Stimulated activated naive CD8-positive, alpha-beta T cell treated with anti-CD3 and anti-CD28 coated beads, Interleukin-15, amount 100 ng/mL, for 72 hours (primary cell): ENCODE measurements at regions not wholly inside any gene's neighbourhood (a gene's known extent, or its start where the extent isn't known, plus 50 kb on each side); places are given as distances from the start of the nearest gene placed in this dataset.

ENCODE experiments used
- ATAC-seq: fragments of 150-1000 bp; cut with Tn5 transposase; 2 replicates; pipeline ENCODE4 v1.10.0; 2021; ENCODE audit warnings: mild to moderate bottlenecking, moderate library complexity
- DNase-seq, 2 donors: peaks; one replicate each; pipeline ENCODE4 v3.0.0; 2021 to 2022
- H3K27ac Mint-ChIP-seq, 2 donors: one replicate each; pipeline ENCODE4 v1.8.0; 2022; ENCODE audit warnings: mild to moderate bottlenecking in 2 of 2, mixed read lengths in 2 of 2, moderate library complexity in 2 of 2
- H3K27me3 Mint-ChIP-seq: one replicate; pipeline ENCODE4 v1.8.0; 2022; ENCODE audit warnings: mixed read lengths
- H3K4me1 Mint-ChIP-seq: one replicate; pipeline ENCODE4 v1.8.0; 2022; ENCODE audit warnings: mild to moderate bottlenecking, mixed read lengths
- H3K4me3 Mint-ChIP-seq, 2 donors: one replicate each; pipeline ENCODE4 v1.8.0; 2022; ENCODE audit warnings: mild to moderate bottlenecking in 2 of 2, mixed read lengths in 2 of 2, moderate library complexity in 1 of 2
- H3K9me3 Mint-ChIP-seq, 2 donors: one replicate each; pipeline ENCODE4 v1.8.0; 2022; ENCODE audit warnings: mixed read lengths in 2 of 2

DNA sequence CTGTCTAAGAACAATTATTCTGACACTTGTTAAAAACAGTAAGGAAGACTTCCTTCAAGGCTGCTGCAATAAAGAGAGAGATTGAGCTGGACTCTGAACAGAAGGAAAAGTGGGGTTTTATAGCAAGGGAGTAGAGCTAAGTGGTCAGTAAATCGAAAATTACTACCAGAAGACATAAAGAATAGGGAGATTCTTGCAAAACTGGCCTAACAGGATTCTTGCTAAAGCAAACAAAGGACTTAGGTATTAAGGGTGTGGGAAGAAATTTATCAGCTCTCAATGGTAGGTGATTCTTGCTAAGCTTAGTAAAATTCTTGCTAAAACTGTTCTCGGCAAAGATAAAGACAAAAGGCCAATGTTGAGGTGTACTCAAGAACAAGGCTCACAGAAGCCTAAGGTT, 300.5 kb downstream of the SLCO4C1 start:
- no peak for DNase-seq
- Mint-ChIP-seq H3K4me1 (no peaks in the 10 kb centered on the region), H3K4me3 (no peak overlapping the region), H3K27ac (no peak overlapping the region), H3K9me3 (no peaks in the 10 kb centered on the region), H3K27me3 (no peaks in the 10 kb centered on the region)
- no peak for ATAC-seq

- no peaks in the 10 kb centered on the region for H3K9me3 Mint-ChIP-seq
- DNase-seq (no peak), ATAC-seq (no peak)
- no peak overlapping the region for H3K27ac Mint-ChIP-seq
- H3K27me3 Mint-ChIP-seq, result no peaks in the 10 kb centered on the region
- no peaks in the 10 kb centered on the region for H3K4me1 Mint-ChIP-seq
- H3K4me3 Mint-ChIP-seq, result no peak overlapping the region
Measured at GRCh38 chr5:101991486-101991885, 304.6 kb downstream of the SLCO4C1 start.

DNA sequence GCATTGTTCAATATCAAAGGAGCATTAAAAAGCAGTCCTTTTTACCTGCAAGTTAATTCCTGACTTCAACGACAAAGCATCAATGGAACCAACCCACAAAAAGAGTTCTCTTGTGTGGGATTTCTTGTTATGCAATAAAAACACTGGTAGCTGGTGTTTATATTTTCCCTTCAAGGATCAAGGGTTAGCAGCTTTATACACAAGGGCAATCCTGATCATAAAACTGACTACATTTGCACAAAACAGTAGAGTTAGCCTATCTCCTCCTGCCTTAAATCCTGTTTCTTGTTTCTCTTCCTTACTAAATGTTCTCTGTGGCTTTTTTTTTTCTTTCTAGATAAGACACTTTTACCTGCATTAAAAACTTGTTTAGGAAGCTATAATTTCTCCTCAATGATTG, 306.4 kb downstream of the SLCO4C1 start:
- no peak overlapping the region for H3K27ac Mint-ChIP-seq
- H3K27me3 Mint-ChIP-seq, result no peaks in the 10 kb centered on the region
- no peaks in the 10 kb centered on the region for H3K4me1 Mint-ChIP-seq
- ATAC-seq (no peak), DNase-seq (no peak)
- no peaks in the 10 kb centered on the region for H3K9me3 Mint-ChIP-seq
- H3K4me3 Mint-ChIP-seq, result no peak overlapping the region

GRCh38 chr5:101977729-101978345, 318.2 kb downstream of the SLCO4C1 start:
- no peak overlapping the region for H3K4me3 Mint-ChIP-seq

DNA sequence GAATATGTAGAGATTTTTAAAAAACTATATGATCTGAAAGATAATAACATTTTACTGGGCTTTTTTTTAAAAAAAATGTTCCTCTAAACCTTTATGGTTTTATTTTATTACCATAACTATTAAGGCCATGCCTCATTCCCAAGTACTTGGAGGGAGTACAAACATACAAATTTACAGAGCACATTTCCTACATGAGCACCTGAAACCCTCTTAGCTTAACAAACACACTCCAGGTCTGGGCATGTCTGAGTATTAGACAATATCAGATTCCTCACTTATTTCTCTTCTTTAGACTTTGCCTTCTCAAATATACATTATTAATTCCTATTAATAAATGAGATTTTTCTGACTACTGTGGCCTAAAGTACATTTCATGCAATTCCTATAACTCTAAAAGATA, 319.2 kb downstream of the SLCO4C1 start:
- ATAC-seq (no peak), DNase-seq (no peak)
- Mint-ChIP-seq H3K4me3 (no peak overlapping the region), H3K9me3 (no peaks in the 10 kb centered on the region), H3K27ac (no peak overlapping the region), H3K27me3 (no peaks in the 10 kb centered on the region), H3K4me1 (no peaks in the 10 kb centered on the region)

More at GRCh38 chr5:101977729-101978345, 318.2 kb downstream of the SLCO4C1 start:
- Mint-ChIP-seq H3K4me1 (no peaks in the 10 kb centered on the region), H3K27me3 (no peaks in the 10 kb centered on the region), H3K27ac (no peak overlapping the region), H3K9me3 (no peaks in the 10 kb centered on the region)
- DNase-seq (no peak), ATAC-seq (no peak)

DNA sequence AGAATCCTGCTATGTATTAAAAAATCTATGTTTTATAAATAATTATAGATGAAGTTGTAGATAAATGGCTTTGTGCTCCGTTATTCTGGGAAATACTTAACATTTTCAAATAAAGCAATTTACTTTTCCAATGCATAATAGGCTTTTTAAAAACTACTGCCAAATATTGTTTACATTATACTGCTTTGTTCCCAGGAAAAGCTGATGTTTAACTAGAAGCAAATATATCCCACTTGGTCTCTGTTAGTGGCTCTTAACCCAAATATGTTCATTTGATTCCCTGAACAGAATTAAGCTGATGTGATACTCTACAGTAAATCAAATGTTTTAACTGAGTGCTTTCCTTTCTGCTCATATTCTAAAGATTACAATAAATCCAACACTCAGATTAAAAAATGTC, 326.3 kb downstream of the SLCO4C1 start:
- no peak overlapping the region for H3K27ac Mint-ChIP-seq
- ATAC-seq (no peak), DNase-seq (no peak)
- H3K4me3 Mint-ChIP-seq, result no peak overlapping the region
- H3K4me1 Mint-ChIP-seq, result no peaks in the 10 kb centered on the region
- no peaks in the 10 kb centered on the region for H3K27me3 Mint-ChIP-seq
- no peaks in the 10 kb centered on the region for H3K9me3 Mint-ChIP-seq

- H3K4me3 Mint-ChIP-seq, result no peak overlapping the region
- ATAC-seq, result no peak
- no peaks in the 10 kb centered on the region for H3K27me3 Mint-ChIP-seq
Measured at GRCh38 chr5:101966476-101966875, 329.6 kb downstream of the SLCO4C1 start.

GRCh38 chr5:101955891-101956290, 340.2 kb downstream of the SLCO4C1 start:
- Mint-ChIP-seq H3K4me3 (no peak overlapping the region), H3K27ac (no peak overlapping the region), H3K4me1 (no peaks in the 10 kb centered on the region), H3K9me3 (no peaks in the 10 kb centered on the region), H3K27me3 (no peaks in the 10 kb centered on the region)
- no peak for ATAC-seq
- no peak for DNase-seq

More at GRCh38 chr5:101966476-101966875, 329.6 kb downstream of the SLCO4C1 start:
- Mint-ChIP-seq H3K4me1 (no peaks in the 10 kb centered on the region), H3K27ac (no peak overlapping the region), H3K9me3 (peaks cover 0 to 3% of the 10 kb centered on the region in 2 donors)
- no peak for DNase-seq

DNA sequence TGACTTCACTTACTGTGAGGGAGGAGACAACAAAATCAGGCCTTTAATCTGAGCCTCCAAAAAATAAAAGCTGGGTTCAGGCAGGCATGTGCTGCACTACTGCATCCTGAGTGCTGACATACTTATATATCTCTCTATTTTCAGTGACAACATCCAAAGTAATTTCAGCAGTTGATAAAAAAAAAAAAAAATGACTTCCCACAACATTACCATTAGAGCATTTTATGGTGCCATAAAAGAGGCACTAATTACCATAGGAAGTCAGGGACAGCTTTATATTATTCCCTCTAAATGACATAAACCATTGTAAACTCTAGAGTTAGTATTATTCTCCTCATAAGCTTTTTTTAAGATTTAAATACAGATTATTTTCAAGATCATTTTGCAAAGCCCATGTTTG, 346.1 kb downstream of the SLCO4C1 start:
- ATAC-seq, result no peak
- Mint-ChIP-seq H3K27ac (no peak overlapping the region), H3K27me3 (no peaks in the 10 kb centered on the region), H3K9me3 (no peaks in the 10 kb centered on the region), H3K4me3 (no peak overlapping the region), H3K4me1 (no peaks in the 10 kb centered on the region)
- no peak for DNase-seq

- no peaks in the 10 kb centered on the region for H3K27me3 Mint-ChIP-seq
- H3K27ac Mint-ChIP-seq, result no peak overlapping the region
- ATAC-seq, result no peak
- no peak for DNase-seq
- H3K9me3 Mint-ChIP-seq, result no peaks in the 10 kb centered on the region
- no peak overlapping the region for H3K4me3 Mint-ChIP-seq
- no peaks in the 10 kb centered on the region for H3K4me1 Mint-ChIP-seq
Measured at GRCh38 chr5:101948615-101949014, 347.5 kb downstream of the SLCO4C1 start.

GRCh38 chr5:101943784-101944183, 352.3 kb downstream of the SLCO4C1 start:
- Mint-ChIP-seq H3K4me1 (no peaks in the 10 kb centered on the region), H3K27me3 (no peaks in the 10 kb centered on the region), H3K4me3 (no peak overlapping the region), H3K27ac (no peak overlapping the region), H3K9me3 (no peaks in the 10 kb centered on the region)
- ATAC-seq (peak; percentile 20), DNase-seq (no peak)

DNA sequence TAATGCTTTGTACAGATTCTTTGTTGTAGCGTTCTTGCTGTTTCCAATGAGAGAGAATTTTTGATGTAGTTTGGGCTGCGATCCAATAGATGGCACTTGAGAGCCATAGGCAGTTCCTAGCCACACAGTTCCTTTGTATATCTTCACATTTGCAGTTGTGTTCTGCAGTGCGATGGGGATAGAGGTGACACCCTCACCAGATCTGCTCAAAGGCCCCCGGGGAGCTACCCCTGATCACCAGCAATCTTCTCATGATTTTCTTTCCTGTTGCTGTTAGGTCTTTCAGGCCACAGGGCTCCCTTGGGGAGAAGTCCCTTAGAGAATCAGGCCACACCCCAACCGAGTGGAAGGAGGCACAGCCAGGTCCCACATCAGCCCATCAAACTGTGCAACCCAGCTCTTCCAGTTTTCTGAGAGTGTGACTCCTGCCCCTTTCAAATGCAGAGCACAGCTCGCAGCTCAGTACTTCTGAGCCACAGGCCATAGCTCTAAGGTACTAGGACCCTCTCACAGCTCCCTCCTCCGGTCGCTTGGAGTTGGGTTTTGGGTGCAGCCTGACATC, 353.7 kb downstream of the SLCO4C1 start:
- peak in 1 of 2 donors; percentile 7 for DNase-seq
- Mint-ChIP-seq H3K4me3 (no peak overlapping the region), H3K9me3 (no peaks in the 10 kb centered on the region), H3K27ac (no peak overlapping the region), H3K4me1 (no peaks in the 10 kb centered on the region), H3K27me3 (no peaks in the 10 kb centered on the region)
- ATAC-seq, result no peak

DNA sequence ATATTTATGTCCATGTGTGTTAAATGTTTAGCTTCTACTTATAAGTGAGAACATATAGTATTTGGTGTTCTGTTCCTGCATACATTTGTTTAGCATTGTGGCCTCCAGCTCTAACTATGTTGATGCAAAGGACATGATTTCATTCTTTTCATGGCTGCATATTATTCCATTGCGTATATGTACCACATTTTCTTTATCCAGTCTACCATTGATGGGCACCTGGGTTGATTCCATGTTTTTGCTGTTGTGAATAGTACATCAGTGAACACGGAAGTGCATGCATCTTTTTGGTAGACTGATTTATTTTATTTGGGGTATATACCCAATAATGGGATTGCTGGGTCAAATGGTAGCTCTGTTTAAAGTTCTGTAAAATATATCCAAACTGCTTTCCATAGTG, 359.0 kb downstream of the SLCO4C1 start:
- no peak overlapping the region for H3K27ac Mint-ChIP-seq

GRCh38 chr5:101935086-101935485, 361.0 kb downstream of the SLCO4C1 start:
- Mint-ChIP-seq H3K27me3 (no peaks in the 10 kb centered on the region), H3K4me3 (no peak overlapping the region), H3K4me1 (no peaks in the 10 kb centered on the region), H3K27ac (no peak overlapping the region), H3K9me3 (no peaks in the 10 kb centered on the region)
- DNase-seq (no peak), ATAC-seq (no peak)

More for the DNA sequence above, 359.0 kb downstream of the SLCO4C1 start:
- ATAC-seq (no peak), DNase-seq (no peak)
- no peak overlapping the region for H3K4me3 Mint-ChIP-seq
- no peaks in the 10 kb centered on the region for H3K4me1 Mint-ChIP-seq
- no peaks in the 10 kb centered on the region for H3K9me3 Mint-ChIP-seq
- no peaks in the 10 kb centered on the region for H3K27me3 Mint-ChIP-seq

- no peak overlapping the region for H3K4me3 Mint-ChIP-seq
- H3K4me1 Mint-ChIP-seq, result no peaks in the 10 kb centered on the region
- H3K27me3 Mint-ChIP-seq, result no peaks in the 10 kb centered on the region
- no peak for ATAC-seq
- no peaks in the 10 kb centered on the region for H3K9me3 Mint-ChIP-seq
- H3K27ac Mint-ChIP-seq, result no peak overlapping the region
- no peak for DNase-seq
Measured at GRCh38 chr5:101932599-101932998, 363.5 kb downstream of the SLCO4C1 start.

- Mint-ChIP-seq H3K9me3 (no peaks in the 10 kb centered on the region), H3K4me1 (no peaks in the 10 kb centered on the region), H3K4me3 (no peak overlapping the region), H3K27me3 (no peaks in the 10 kb centered on the region), H3K27ac (no peak overlapping the region)
- ATAC-seq (no peak), DNase-seq (no peak)
Measured at GRCh38 chr5:101929628-101930027, 366.5 kb downstream of the SLCO4C1 start.

- H3K4me3 Mint-ChIP-seq, result no peak overlapping the region
- H3K9me3 Mint-ChIP-seq, result peaks cover 4 to 7% of the 10 kb centered on the region in 2 donors
- ATAC-seq, result no peak
- no peak for DNase-seq
- H3K4me1 Mint-ChIP-seq, result no peaks in the 10 kb centered on the region
- H3K27me3 Mint-ChIP-seq, result no peaks in the 10 kb centered on the region
- H3K27ac Mint-ChIP-seq, result no peak overlapping the region
Measured at GRCh38 chr5:101917166-101917565, 378.9 kb downstream of the SLCO4C1 start.
